Smooth muscle cell (in vitro differentiated cells): ENCODE measurements at regions not wholly inside any gene's neighbourhood (a gene's known extent, or its start where the extent isn't known, plus 50 kb on each side); places are given as distances from the start of the nearest gene placed in this dataset.

ENCODE experiments used
- DNase-seq: peaks from one replicate; lab custom pipeline; 2025; ENCODE audit not compliant: unreplicated experiment; lab: John Stamatoyannopoulos, UW
- H2AFZ ChIP-seq: fragments of 200-600 bp; sonication (generic); 2 replicates; pipeline ENCODE4 v1.6.0; 2016; ENCODE audit warnings: antibody characterized with exemption, low read depth, mild to moderate bottlenecking
- H3F3A ChIP-seq: fragments of 200-600 bp; sonication (generic); 2 replicates; pipeline ENCODE4 v1.6.0; 2017; ENCODE audit warnings: antibody characterized with exemption, low read depth
- H3K27ac ChIP-seq: fragments of 200-600 bp; sonication (generic); 2 replicates; pipeline ENCODE4 v1.5.1; 2016; ENCODE audit warnings: low read depth, mild to moderate bottlenecking
- H3K27me3 ChIP-seq: fragments of 200-600 bp; sonication (generic); 2 replicates; pipeline ENCODE4 v1.6.1; 2016; ENCODE audit warnings: low read depth, mild to moderate bottlenecking
- H3K36me3 ChIP-seq: fragments of 200-600 bp; sonication (generic); 2 replicates; pipeline ENCODE4 v1.5.1; 2016; ENCODE audit warnings: low read depth
- H3K4me1 ChIP-seq: fragments of 200-600 bp; sonication (generic); 2 replicates; pipeline ENCODE4 v1.5.1; 2016; ENCODE audit warnings: low read depth
- H3K4me2 ChIP-seq: fragments of 200-600 bp; sonication (generic); 2 replicates; pipeline ENCODE4 v1.6.0; 2016; ENCODE audit warnings: mild to moderate bottlenecking
- H3K4me3 ChIP-seq: fragments of 200-600 bp; sonication (generic); 2 replicates; pipeline ENCODE4 v1.5.1; 2016; ENCODE audit warnings: mild to moderate bottlenecking
- H3K79me2 ChIP-seq: fragments of 200-600 bp; sonication (generic); 2 replicates; pipeline ENCODE4 v1.6.0; 2016; ENCODE audit warnings: low read depth, mild to moderate bottlenecking
- H3K9ac ChIP-seq: fragments of 200-600 bp; sonication (generic); 2 replicates; pipeline ENCODE4 v1.6.0; 2016; ENCODE audit warnings: low read depth
- H3K9me3 ChIP-seq: fragments of 200-600 bp; sonication (generic); replicated peaks from 2 replicates; pipeline ENCODE4 v1.5.1; 2016; ENCODE audit warnings: low read depth
- H4K20me1 ChIP-seq: fragments of 200-600 bp; sonication (generic); 2 replicates; pipeline ENCODE4 v1.6.0; 2016; ENCODE audit warnings: low read depth
- CTCF ChIP-seq: fragments of 200-600 bp; sonication (generic); IDR thresholded peaks from 2 replicates; pipeline ENCODE4 v1.5.1; 2017; ENCODE audit warnings: borderline replicate concordance, mild to moderate bottlenecking, antibody characterized with exemption; ENCODE audit not compliant: insufficient read depth, poor library complexity, severe bottlenecking
- WGBS: methylation state at CpG from one replicate; pipeline ENCODE4 v1.1.7; 2016; ENCODE audit warnings: low lambda C conversion rate; 5-methylcytosine and 5-hydroxymethylcytosine counted together

GRCh38 chr9:103169798-103170197, 174.7 kb downstream of the CYLC2 start:
- no peaks in the 10 kb centered on the region for H3F3A ChIP-seq
- H3K27ac ChIP-seq = no peak overlapping the region
- H3K27me3 ChIP-seq = no peaks in the 10 kb centered on the region
- DNase-seq = no peak
- no peaks in the 10 kb centered on the region for H3K4me1 ChIP-seq
- H3K9ac ChIP-seq = no peak overlapping the region
- no peak for TF ChIP-seq CTCF
- WGBS = 74% methylated on average over 1 of the region's 1 CpG
- H3K36me3 ChIP-seq = no peaks in the 10 kb centered on the region
- no peaks in the 10 kb centered on the region for H3K79me2 ChIP-seq
- H2AFZ ChIP-seq = no peak overlapping the region
- no peak overlapping the region for H3K4me3 ChIP-seq
- peaks cover 4% of the 10 kb centered on the region for H3K9me3 ChIP-seq
- no peak overlapping the region for H3K4me2 ChIP-seq
- H4K20me1 ChIP-seq = no peaks in the 10 kb centered on the region

- H3K4me1 ChIP-seq = no peaks in the 10 kb centered on the region
- H4K20me1 ChIP-seq = no peaks in the 10 kb centered on the region
- WGBS = 70% methylated on average over 6 of the region's 6 CpGs
- H3K79me2 ChIP-seq = no peaks in the 10 kb centered on the region
- H2AFZ ChIP-seq = no peak overlapping the region
- H3K27me3 ChIP-seq = no peaks in the 10 kb centered on the region
- no peaks in the 10 kb centered on the region for H3F3A ChIP-seq
- H3K4me3 ChIP-seq = no peak overlapping the region
- no peak overlapping the region for H3K4me2 ChIP-seq
- H3K27ac ChIP-seq = no peak overlapping the region
- no peak for TF ChIP-seq CTCF
- H3K36me3 ChIP-seq = no peaks in the 10 kb centered on the region
- DNase-seq = no peak
- no peaks in the 10 kb centered on the region for H3K9me3 ChIP-seq
- no peak overlapping the region for H3K9ac ChIP-seq
These were observed 188.6 kb downstream of the CYLC2 start for GRCh38 chr9:103183701-103184171.

GRCh38 chr9:103186959-103187358, 191.8 kb downstream of the CYLC2 start:
- no peak overlapping the region for H3K27ac ChIP-seq
- no peak overlapping the region for H3K4me3 ChIP-seq
- WGBS = 90% methylated on average over 22 of the region's 22 CpGs
- no peaks in the 10 kb centered on the region for H3K4me1 ChIP-seq
- no peaks in the 10 kb centered on the region for H3K36me3 ChIP-seq
- H3K79me2 ChIP-seq = no peaks in the 10 kb centered on the region
- H4K20me1 ChIP-seq = no peaks in the 10 kb centered on the region
- no peaks in the 10 kb centered on the region for H3K27me3 ChIP-seq
- H2AFZ ChIP-seq = no peak overlapping the region
- H3K4me2 ChIP-seq = no peak overlapping the region
- H3K9ac ChIP-seq = no peak overlapping the region
- no peaks in the 10 kb centered on the region for H3K9me3 ChIP-seq
- H3F3A ChIP-seq = no peaks in the 10 kb centered on the region
- TF ChIP-seq CTCF = no peak
- no peak for DNase-seq

- Histone ChIP-seq H3K36me3 (no peaks in the 10 kb centered on the region), H3K9ac (no peak overlapping the region), H3K4me1 (no peaks in the 10 kb centered on the region), H3K4me3 (no peak overlapping the region), H3K9me3 (no peaks in the 10 kb centered on the region), H3K79me2 (no peaks in the 10 kb centered on the region), H4K20me1 (no peaks in the 10 kb centered on the region), H3F3A (no peaks in the 10 kb centered on the region), H2AFZ (no peak overlapping the region), H3K27me3 (no peaks in the 10 kb centered on the region), H3K27ac (no peak overlapping the region), H3K4me2 (no peak overlapping the region)
- TF ChIP-seq CTCF = no peak
- WGBS = 89% methylated on average over 12 of the region's 12 CpGs
- DNase-seq = no peak
These were observed 193.7 kb downstream of the CYLC2 start for GRCh38 chr9:103188781-103189350.
